Trophoblast cell (in vitro differentiated cells and primary cell): ENCODE measurements at regions not wholly inside any gene's neighbourhood (a gene's known extent, or its start where the extent isn't known, plus 50 kb on each side); places are given as distances from the start of the nearest gene placed in this dataset.

ENCODE experiments used
- DNase-seq, 2 donors: peaks; one replicate each; pipeline ENCODE4 v3.0.0-alpha.2; 2016
- H2AFZ ChIP-seq: 2 replicates; pipeline ENCODE4 v1.6.1; 2013; ENCODE audit warnings: low read length, moderate library complexity, mild to moderate bottlenecking; ENCODE audit not compliant: insufficient read depth, poor library complexity
- H2AK5ac ChIP-seq: 2 replicates; pipeline ENCODE4 v1.6.1; 2013; ENCODE audit warnings: mild to moderate bottlenecking, low read length
- H2BK120ac ChIP-seq: 2 replicates; pipeline ENCODE4 v1.6.1; 2013; ENCODE audit warnings: low read length, mild to moderate bottlenecking, moderate library complexity; ENCODE audit not compliant: insufficient read depth, poor library complexity
- H2BK12ac ChIP-seq: 2 replicates; pipeline ENCODE4 v1.6.1; 2013; ENCODE audit warnings: mild to moderate bottlenecking, low read length, moderate library complexity
- H2BK5ac ChIP-seq: 2 replicates; pipeline ENCODE4 v1.6.1; 2013; ENCODE audit warnings: low read length, low read depth, moderate library complexity, mild to moderate bottlenecking; ENCODE audit not compliant: poor library complexity
- H3K14ac ChIP-seq: 2 replicates; pipeline ENCODE4 v1.6.1; 2013; ENCODE audit warnings: mild to moderate bottlenecking, low read length
- H3K18ac ChIP-seq: 2 replicates; pipeline ENCODE4 v1.6.1; 2013; ENCODE audit warnings: mild to moderate bottlenecking, low read length
- H3K23ac ChIP-seq: 2 replicates; pipeline ENCODE4 v1.6.1; 2013; ENCODE audit warnings: low read length
- H3K27ac ChIP-seq: 2 replicates; pipeline ENCODE4 v1.5.1; 2013; ENCODE audit warnings: low read depth, mild to moderate bottlenecking, inconsistent platforms, low read length, moderate library complexity
- H3K27me3 ChIP-seq: 2 replicates; pipeline ENCODE4 v1.6.1; 2013; ENCODE audit warnings: inconsistent platforms, mild to moderate bottlenecking, low read length, moderate library complexity; ENCODE audit not compliant: insufficient read depth
- H3K36me3 ChIP-seq, 2 experiments: 1 replicate in 1 of 2; 2 replicates in 1 of 2; pipeline ENCODE4 v1.6.1; 2013; ENCODE audit warnings: low read length in 2 of 2, mild to moderate bottlenecking in 2 of 2, moderate library complexity in 1 of 2; ENCODE audit not compliant: insufficient read depth in 2 of 2, control insufficient read depth in 1 of 2
- H3K4ac ChIP-seq: 2 replicates; pipeline ENCODE4 v1.6.1; 2013; ENCODE audit warnings: low read depth, mild to moderate bottlenecking, low read length, moderate library complexity
- H3K4me1 ChIP-seq, 2 experiments: 1 replicate in 1 of 2; 2 replicates in 1 of 2; pipeline ENCODE4 v1.6.1; 2013; ENCODE audit warnings: low read length in 2 of 2, mild to moderate bottlenecking in 2 of 2, moderate library complexity in 1 of 2; ENCODE audit not compliant: insufficient read depth in 2 of 2, control insufficient read depth in 1 of 2
- H3K4me2 ChIP-seq: 2 replicates; pipeline ENCODE4 v1.6.1; 2013; ENCODE audit warnings: inconsistent platforms, mild to moderate bottlenecking, low read length, moderate library complexity
- H3K4me3 ChIP-seq: 2 replicates; pipeline ENCODE4 v1.5.1; 2013; ENCODE audit warnings: mild to moderate bottlenecking, low read depth, low read length, inconsistent platforms
- H3K79me1 ChIP-seq: one replicate; pipeline ENCODE4 v1.6.1; 2013; ENCODE audit warnings: low read length
- H3K79me2 ChIP-seq: 2 replicates; pipeline ENCODE4 v1.6.1; 2013; ENCODE audit warnings: low read length, mild to moderate bottlenecking; ENCODE audit not compliant: control insufficient read depth, insufficient read depth, poor library complexity
- H3K9ac ChIP-seq: 2 replicates; pipeline ENCODE4 v1.6.1; 2013; ENCODE audit warnings: mild to moderate bottlenecking, low read length
- H3K9me3 ChIP-seq: 2 replicates; pipeline ENCODE4 v1.6.1; 2013; ENCODE audit warnings: low read depth, mild to moderate bottlenecking, control low read depth, inconsistent platforms, low read length; ENCODE audit not compliant: insufficient read depth
- H4K12ac ChIP-seq: 2 replicates; pipeline ENCODE4 v1.6.1; 2013; ENCODE audit warnings: low read depth, mild to moderate bottlenecking, low read length, moderate library complexity
- H4K8ac ChIP-seq: 2 replicates; pipeline ENCODE4 v1.6.1; 2013; ENCODE audit warnings: low read depth, mild to moderate bottlenecking, low read length, moderate library complexity
- H4K91ac ChIP-seq: one replicate; pipeline ENCODE4 v1.6.1; 2013; ENCODE audit warnings: low read depth, mild to moderate bottlenecking, low read length, moderate library complexity
- WGBS: extraction: QIAGEN DNeasy Blood & Tissue Kit; methylation state at CpG from one replicate; pipeline ENCODE4 v1.1.7; 2013; ENCODE audit warnings: missing lambda C conversion rate; ENCODE audit not compliant: insufficient read length, insufficient coverage; ENCODE audit errors: extremely low coverage; 5-methylcytosine and 5-hydroxymethylcytosine counted together

DNA sequence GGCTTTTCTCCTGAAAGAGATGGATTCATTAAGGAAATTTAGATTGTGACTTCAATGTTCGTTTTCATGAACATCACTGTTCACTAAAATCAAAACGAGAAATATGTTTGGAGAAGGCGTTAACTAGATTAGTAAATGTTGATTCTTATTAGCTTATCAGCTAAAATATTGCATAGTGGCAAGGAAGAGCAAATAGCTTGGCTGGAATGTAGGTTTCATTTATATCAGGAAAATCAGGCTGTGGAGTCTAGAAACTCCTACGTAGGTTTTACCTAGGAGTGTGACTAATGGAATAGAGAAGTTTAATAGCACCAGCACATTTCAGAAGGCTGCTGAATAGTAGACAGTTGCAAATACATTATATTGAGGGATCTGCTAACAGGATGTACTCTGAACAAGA lies 344.9 kb downstream of the LIG4 start:
- no peaks in the 10 kb centered on the region for H3K9me3 ChIP-seq
- H2AK5ac ChIP-seq = no peak overlapping the region
- no peak overlapping the region for H3K18ac ChIP-seq
- no peak overlapping the region for H3K23ac ChIP-seq
- no peak overlapping the region for H4K8ac ChIP-seq
- DNase-seq = no peak
- WGBS = no CpG with 5 or more reads among the region's 4 CpGs
- H3K4me1 ChIP-seq = peaks cover 8 to 15% of the 10 kb centered on the region in 2 experiments
- no peak overlapping the region for H3K14ac ChIP-seq
- no peak overlapping the region for H2BK120ac ChIP-seq
- H2BK5ac ChIP-seq = no peak overlapping the region
- H3K4me3 ChIP-seq = no peak overlapping the region
- no peak overlapping the region for H3K4me2 ChIP-seq
- no peak overlapping the region for H3K4ac ChIP-seq
- H3K79me2 ChIP-seq = no peaks in the 10 kb centered on the region
- peaks cover 9% of the 10 kb centered on the region for H3K27me3 ChIP-seq
- H3K79me1 ChIP-seq = peaks cover 1% of the 10 kb centered on the region
- no peaks in the 10 kb centered on the region for H3K36me3 ChIP-seq
- H4K12ac ChIP-seq = no peak overlapping the region
- H2AFZ ChIP-seq = no peak overlapping the region
- H4K91ac ChIP-seq = no peak overlapping the region
- no peak overlapping the region for H3K27ac ChIP-seq
- H2BK12ac ChIP-seq = no peak overlapping the region
- no peak overlapping the region for H3K9ac ChIP-seq

DNA sequence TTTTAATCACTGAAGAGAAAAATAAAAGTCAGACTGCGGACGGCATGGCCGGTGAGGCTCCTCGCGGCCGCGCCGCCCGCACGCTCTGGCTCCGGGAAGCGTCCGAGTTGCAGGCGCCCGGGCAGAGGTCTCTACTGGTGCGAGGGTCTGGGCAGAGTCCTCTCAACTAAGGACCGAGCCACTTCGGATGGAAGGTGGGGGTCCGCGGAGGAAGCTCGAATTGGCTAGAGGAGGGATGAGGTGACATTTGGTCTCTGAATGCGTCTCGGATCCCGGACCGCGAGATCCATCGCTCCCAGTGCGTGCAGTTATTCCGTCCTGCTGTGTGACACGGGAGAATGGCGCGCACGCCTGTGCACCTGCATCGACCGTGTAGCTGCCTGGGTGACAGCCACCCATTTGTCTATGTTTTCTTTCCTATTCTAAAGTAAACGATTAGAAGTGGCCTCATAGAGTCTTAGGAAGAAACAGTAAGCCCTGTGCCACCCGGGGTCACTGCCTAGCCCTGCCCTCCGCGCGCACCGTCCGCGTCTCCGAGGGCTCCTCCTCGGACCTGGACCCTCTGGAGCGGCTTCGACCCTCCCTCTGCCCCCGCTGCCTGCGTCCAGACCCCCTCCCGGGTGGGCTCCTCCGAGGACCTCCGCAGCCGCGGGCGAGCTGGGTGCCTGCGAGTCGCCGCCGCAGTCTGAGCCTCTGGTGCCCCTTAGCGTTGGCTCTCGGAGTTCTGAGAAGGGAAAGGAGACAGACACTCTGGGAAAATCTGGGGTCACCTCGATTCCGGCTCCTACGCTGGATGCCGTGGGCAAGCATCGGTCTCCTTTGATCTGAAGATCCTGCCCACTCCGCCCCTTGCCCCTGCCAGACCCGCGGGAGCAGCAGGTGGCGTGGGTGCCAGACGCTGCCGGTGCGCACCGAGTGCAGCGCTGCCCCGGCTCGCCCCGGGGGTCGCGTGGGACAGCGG lies 347.4 kb downstream of the LIG4 start:
- Histone ChIP-seq H3K9ac (no peak overlapping the region), H2BK120ac (no peak overlapping the region), H4K12ac (no peak overlapping the region), H3K27me3 (peaks cover 12% of the 10 kb centered on the region), H3K18ac (no peak overlapping the region), H3K79me1 (peaks cover 1% of the 10 kb centered on the region), H2AFZ (peak overlapping the region; percentile 71), H3K4me3 (peak overlapping the region; percentile 74), H4K91ac (peak overlapping the region; percentile 10), H3K23ac (no peak overlapping the region), H2AK5ac (no peak overlapping the region), H3K9me3 (no peaks in the 10 kb centered on the region), H3K4me2 (peak overlapping the region; percentile 100), H3K4me1 (peaks cover 8 to 15% of the 10 kb centered on the region in 2 experiments), H4K8ac (no peak overlapping the region), H2BK12ac (no peak overlapping the region), H3K27ac (no peak overlapping the region), H3K4ac (no peak overlapping the region), H3K36me3 (no peaks in the 10 kb centered on the region), H3K14ac (no peak overlapping the region), H2BK5ac (no peak overlapping the region), H3K79me2 (no peaks in the 10 kb centered on the region)
- no CpG with 5 or more reads among the region's 81 CpGs for WGBS
- no peak for DNase-seq

- Histone ChIP-seq H3K27me3 (peaks cover 12% of the 10 kb centered on the region), H3K14ac (no peak overlapping the region), H3K18ac (no peak overlapping the region), H4K91ac (peak overlapping the region; percentile 10), H3K79me2 (no peaks in the 10 kb centered on the region), H2BK5ac (no peak overlapping the region), H3K9me3 (no peaks in the 10 kb centered on the region), H3K79me1 (peaks cover 1% of the 10 kb centered on the region), H2BK120ac (no peak overlapping the region), H3K23ac (no peak overlapping the region), H3K27ac (no peak overlapping the region), H2AFZ (peak overlapping the region; percentile 75), H3K36me3 (no peaks in the 10 kb centered on the region), H2AK5ac (no peak overlapping the region), H4K12ac (no peak overlapping the region), H3K9ac (no peak overlapping the region), H3K4me3 (peak overlapping the region; percentile 74), H3K4me2 (peak overlapping the region; percentile 100), H3K4ac (no peak overlapping the region), H3K4me1 (peaks cover 8 to 15% of the 10 kb centered on the region in 2 experiments), H2BK12ac (no peak overlapping the region), H4K8ac (no peak overlapping the region)
- no CpG with 5 or more reads among the region's 79 CpGs for WGBS
- no peak for DNase-seq
Measured at GRCh38 chr13:107866941-107867623, 348.3 kb downstream of the LIG4 start.

GRCh38 chr13:107866032-107866940 lies 349.1 kb downstream of the LIG4 start:
- no peak overlapping the region for H3K14ac ChIP-seq
- peak overlapping the region; percentile 69 for H3K4me2 ChIP-seq
- no peaks in the 10 kb centered on the region for H3K36me3 ChIP-seq
- no peaks in the 10 kb centered on the region for H3K79me2 ChIP-seq
- no peaks in the 10 kb centered on the region for H3K9me3 ChIP-seq
- peak overlapping the region; percentile 57 for H2AFZ ChIP-seq
- no peak overlapping the region for H2BK5ac ChIP-seq
- peaks cover 8 to 15% of the 10 kb centered on the region in 2 experiments for H3K4me1 ChIP-seq
- H3K79me1 ChIP-seq = peaks cover 1% of the 10 kb centered on the region
- no peak overlapping the region for H3K27ac ChIP-seq
- H2BK12ac ChIP-seq = no peak overlapping the region
- H3K4ac ChIP-seq = no peak overlapping the region
- H3K4me3 ChIP-seq = peak overlapping the region; percentile 68
- H2BK120ac ChIP-seq = no peak overlapping the region
- no peak overlapping the region for H4K8ac ChIP-seq
- H2AK5ac ChIP-seq = no peak overlapping the region
- no peak for DNase-seq
- H4K91ac ChIP-seq = no peak overlapping the region
- H3K9ac ChIP-seq = no peak overlapping the region
- peaks cover 12% of the 10 kb centered on the region for H3K27me3 ChIP-seq
- WGBS = no CpG with 5 or more reads among the region's 51 CpGs
- no peak overlapping the region for H3K18ac ChIP-seq
- H4K12ac ChIP-seq = no peak overlapping the region
- no peak overlapping the region for H3K23ac ChIP-seq
